Dendritic cell treated with granulocyte-macrophage colony-stimulating factor and Interleukin-4, amounts not matched to agents 40 ng/mL and 50 ng/mL, for 4 days (primary cell): ENCODE measurements at regions not wholly inside any gene's neighbourhood (a gene's known extent, or its start where the extent isn't known, plus 50 kb on each side); places are given as distances from the start of the nearest gene placed in this dataset.
A peak's percentile ranks its signal among the peaks of the same experiment; 100 is the strongest.

ENCODE experiments used
- H3K27ac Mint-ChIP-seq: one replicate; pipeline ENCODE4 v1.8.0; 2022; ENCODE audit warnings: mild to moderate bottlenecking, mixed read lengths
- H3K27me3 Mint-ChIP-seq: one replicate; pipeline ENCODE4 v1.8.0; 2022; ENCODE audit warnings: mild to moderate bottlenecking, mixed read lengths
- H3K36me3 Mint-ChIP-seq: one replicate; pipeline ENCODE4 v1.8.0; 2022; ENCODE audit warnings: low read depth, mixed read lengths
- H3K4me1 Mint-ChIP-seq: one replicate; pipeline ENCODE4 v1.8.0; 2022; ENCODE audit warnings: low read depth, mixed read lengths
- H3K4me3 Mint-ChIP-seq: one replicate; pipeline ENCODE4 v1.8.0; 2022; ENCODE audit warnings: mild to moderate bottlenecking, moderate library complexity, mixed read lengths
- H3K9me3 Mint-ChIP-seq: one replicate; pipeline ENCODE4 v1.8.0; 2022; ENCODE audit warnings: mixed read lengths
- intact Hi-C: fragments of 100-400 bp; cut with micrococcal nuclease; formaldehyde crosslinking; loops from one replicate; pipeline ENCODE4 v1.15.0; 2022

DNA sequence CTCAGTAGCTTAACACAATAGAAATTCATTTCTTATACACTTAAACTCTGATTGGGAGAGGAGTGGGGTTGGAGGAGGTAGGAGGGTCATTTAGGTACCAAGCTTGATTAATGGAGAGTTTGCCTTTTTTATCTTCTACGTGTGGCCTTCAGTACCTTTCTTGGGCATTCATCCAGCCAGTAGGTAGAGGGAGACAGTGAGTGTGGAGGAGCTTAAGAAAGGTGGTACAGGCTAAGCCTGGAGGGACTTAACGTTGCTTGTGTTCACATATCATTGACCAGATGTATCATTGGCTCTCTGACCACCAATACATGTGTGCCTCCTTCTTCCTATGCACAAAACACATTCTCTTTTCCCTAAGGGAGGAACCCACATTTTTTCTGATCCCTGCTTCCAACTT lies 232.9 kb upstream of the CRY1 start:
- intact Hi-C loops, result no loop called here
- Mint-ChIP-seq H3K27me3 (peaks cover 18% of the 10 kb centered on the region), H3K9me3 (no peaks in the 10 kb centered on the region), H3K27ac (no peak overlapping the region), H3K36me3 (no peaks in the 10 kb centered on the region), H3K4me1 (peaks cover 36% of the 10 kb centered on the region), H3K4me3 (no peak overlapping the region)

DNA sequence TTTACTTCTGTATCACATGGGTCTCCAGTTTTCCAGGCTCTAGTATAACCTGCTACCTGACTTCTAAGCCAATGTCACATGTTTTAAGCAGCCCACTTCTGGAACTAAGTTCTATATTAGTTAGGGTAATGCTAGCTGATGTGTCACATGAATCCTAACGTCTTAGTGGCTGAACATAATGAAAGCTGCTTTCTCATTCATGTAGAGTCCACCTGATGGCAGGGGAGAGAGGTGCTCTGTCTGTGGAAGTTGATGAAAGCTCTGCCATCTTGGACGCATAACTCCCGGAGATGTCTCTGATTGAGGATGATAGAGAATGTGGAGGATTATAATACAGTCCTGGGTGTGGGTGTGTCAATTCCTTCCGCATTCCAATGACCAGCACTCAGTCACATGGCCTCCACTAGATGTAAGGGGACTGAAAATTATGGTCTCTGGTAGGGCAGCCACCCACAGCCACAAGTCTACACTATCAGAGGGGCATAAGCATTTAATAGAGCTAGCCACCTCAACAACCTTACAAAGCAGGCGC lies 234.4 kb upstream of the CRY1 start:
- H3K4me3 Mint-ChIP-seq, result no peak overlapping the region
- peaks cover 31% of the 10 kb centered on the region for H3K4me1 Mint-ChIP-seq
- H3K9me3 Mint-ChIP-seq, result no peaks in the 10 kb centered on the region
- H3K27ac Mint-ChIP-seq, result no peak overlapping the region
- H3K27me3 Mint-ChIP-seq, result peaks cover 18% of the 10 kb centered on the region
- intact Hi-C loops, result no loop called here
- H3K36me3 Mint-ChIP-seq, result no peaks in the 10 kb centered on the region

DNA sequence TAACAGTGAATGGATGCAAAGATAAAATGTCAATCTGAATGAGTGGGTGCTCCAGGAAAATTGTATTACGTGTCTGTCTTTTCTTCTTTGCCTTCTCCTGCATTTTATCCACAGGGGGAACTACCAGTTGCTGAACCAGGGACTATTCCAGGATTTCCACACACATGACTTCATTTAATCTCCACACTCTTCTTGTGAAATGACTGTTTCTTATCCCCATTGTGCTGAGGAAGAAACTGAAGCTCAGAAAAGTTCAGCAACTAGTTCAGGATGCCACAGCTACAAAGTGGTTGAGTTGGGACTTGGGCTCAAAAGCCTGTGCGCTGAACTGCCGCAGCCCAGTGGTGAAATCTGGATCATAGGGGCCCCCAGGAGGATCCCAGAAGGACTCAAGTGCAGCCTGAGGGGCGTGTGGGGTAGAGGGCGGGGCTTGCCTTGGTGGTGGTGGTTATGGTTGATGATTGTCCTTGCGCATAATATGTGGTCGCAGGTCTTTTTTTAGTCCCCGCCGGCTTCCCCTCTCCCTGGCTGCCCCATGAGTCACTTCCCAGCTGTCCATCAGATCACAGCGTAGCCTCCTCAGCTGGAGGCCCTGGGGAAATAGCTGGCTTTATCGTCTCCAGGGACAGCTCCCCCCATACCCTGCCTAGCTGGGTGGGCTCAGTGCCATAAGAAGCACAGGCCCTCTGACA lies 235.2 kb upstream of the CRY1 start:
- Mint-ChIP-seq H3K27me3 (peaks cover 18% of the 10 kb centered on the region), H3K27ac (peak overlapping the region; percentile 51), H3K9me3 (no peaks in the 10 kb centered on the region), H3K4me1 (peaks cover 31% of the 10 kb centered on the region), H3K4me3 (no peak overlapping the region), H3K36me3 (no peaks in the 10 kb centered on the region)
- intact Hi-C loops, result no loop called here

DNA sequence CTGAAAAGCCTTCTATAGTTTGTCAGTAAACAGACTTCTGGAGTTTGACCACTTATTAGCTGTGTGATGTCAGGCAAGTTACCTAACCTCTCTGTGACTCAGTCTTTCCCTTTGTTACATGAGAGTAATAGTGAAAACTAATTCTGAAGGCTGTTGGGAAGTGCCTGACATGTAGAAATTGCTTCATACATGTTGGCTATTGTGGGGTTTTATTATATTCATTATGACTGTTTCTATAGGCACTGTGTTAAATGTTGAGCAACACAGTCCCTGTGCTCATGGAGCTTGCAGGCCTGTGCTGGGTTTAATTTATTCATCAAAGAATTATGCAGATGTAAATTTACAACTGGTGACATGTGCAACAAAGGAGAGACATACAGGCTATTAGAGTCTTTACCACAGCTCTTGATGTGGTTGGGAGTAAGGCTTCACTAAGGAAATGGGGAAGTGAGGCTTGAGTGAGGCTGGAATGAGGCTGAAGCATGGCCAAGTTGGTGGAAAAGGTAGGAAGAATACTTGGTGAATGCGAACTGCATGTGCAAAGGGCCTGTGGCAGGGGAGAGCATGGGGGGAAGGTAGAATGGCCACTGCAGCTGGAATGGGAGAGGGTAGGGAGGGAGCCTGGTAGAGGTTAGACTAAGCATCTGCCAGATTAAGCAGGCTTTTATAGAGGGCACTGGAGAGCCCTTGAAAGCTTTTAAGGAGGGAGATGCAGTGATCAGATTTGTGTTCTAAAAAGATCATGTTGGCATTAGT lies 236.4 kb upstream of the CRY1 start:
- H3K9me3 Mint-ChIP-seq, result no peaks in the 10 kb centered on the region
- H3K36me3 Mint-ChIP-seq, result no peaks in the 10 kb centered on the region
- no peak overlapping the region for H3K4me3 Mint-ChIP-seq
- H3K27me3 Mint-ChIP-seq, result peaks cover 21% of the 10 kb centered on the region
- peaks cover 31% of the 10 kb centered on the region for H3K4me1 Mint-ChIP-seq
- intact Hi-C loops, result no loop called here
- no peak overlapping the region for H3K27ac Mint-ChIP-seq

DNA sequence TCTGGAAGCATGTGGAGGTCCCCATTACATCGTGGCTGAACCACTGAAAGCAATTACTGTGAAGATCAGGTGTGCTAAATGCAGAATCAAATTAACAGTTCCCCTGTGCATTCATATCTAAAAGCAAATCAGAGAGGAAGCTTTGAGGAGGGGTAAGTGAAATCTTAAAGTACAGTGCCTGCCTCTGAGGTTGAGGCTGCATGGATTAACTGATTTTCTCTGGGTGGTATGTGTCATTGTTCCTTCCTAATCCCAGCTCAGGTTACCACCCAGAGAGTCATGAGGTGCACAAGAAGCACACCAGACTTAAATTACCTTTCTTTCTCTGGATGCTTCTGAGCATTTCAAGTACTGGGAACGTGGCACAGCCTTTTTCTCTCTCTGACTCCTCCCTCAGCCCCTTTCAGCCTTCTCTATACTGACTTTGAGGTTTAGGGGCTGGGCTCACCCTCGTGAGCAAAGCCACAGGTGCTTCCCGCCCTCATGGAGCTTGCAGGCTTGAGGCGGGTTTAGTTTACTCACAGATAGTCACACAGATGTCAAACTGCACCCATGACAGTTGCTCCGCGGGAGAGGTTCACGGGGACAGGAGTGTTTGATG lies 237.6 kb upstream of the CRY1 start:
- Mint-ChIP-seq H3K4me3 (no peak overlapping the region), H3K4me1 (peaks cover 31% of the 10 kb centered on the region), H3K27ac (no peak overlapping the region), H3K36me3 (no peaks in the 10 kb centered on the region), H3K9me3 (no peaks in the 10 kb centered on the region), H3K27me3 (peaks cover 23% of the 10 kb centered on the region)
- intact Hi-C loops, result no loop called here

DNA sequence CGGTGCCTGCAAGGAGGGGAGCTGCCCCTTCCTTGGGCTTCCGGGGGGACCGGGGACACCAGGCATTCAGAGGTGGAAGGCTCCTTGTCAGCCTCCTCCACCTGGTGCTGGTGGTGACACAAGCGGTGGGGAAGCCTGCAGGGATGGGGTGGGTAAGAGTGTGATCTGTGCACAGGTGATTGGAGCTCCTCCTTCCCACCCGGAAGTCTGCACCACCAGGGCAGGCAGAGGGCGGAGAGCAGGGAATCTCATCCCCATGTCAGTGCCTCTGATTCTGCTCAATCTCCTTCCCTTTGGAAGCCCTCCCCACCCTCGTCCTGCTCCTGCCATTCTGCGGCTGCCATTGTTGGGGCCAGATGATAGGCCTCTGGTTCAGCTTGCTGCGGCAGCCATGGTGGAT lies 238.1 kb upstream of the CRY1 start:
- H3K4me1 Mint-ChIP-seq, result peaks cover 31% of the 10 kb centered on the region
- intact Hi-C loops, result no loop called here
- no peak overlapping the region for H3K27ac Mint-ChIP-seq

DNA sequence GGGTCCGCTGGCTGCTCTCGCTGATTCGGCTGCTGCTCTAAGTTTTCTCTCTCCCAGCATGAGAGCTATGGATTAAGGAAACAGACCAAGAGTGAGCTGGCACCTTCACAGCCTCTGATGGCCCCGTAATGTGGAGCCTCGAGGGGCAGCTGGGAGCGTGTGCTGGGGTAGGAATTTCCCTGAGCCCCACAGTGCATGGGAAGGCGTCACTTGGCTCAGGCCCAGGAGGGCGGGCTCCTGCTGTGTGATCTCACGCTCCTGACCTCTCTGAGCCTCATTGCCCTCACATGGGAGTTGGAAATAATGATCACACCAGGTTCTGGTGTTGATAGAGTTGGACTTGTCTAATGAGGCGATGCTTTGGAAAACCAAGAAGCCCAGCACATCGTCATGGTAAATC lies 238.6 kb upstream of the CRY1 start:
- Mint-ChIP-seq H3K9me3 (no peaks in the 10 kb centered on the region), H3K4me1 (peaks cover 31% of the 10 kb centered on the region), H3K27me3 (peaks cover 23% of the 10 kb centered on the region), H3K36me3 (no peaks in the 10 kb centered on the region), H3K27ac (no peak overlapping the region), H3K4me3 (no peak overlapping the region)
- intact Hi-C loops, result no loop called here

More for the DNA sequence above, 238.1 kb upstream of the CRY1 start:
- H3K27me3 Mint-ChIP-seq, result peaks cover 23% of the 10 kb centered on the region
- no peak overlapping the region for H3K4me3 Mint-ChIP-seq
- H3K9me3 Mint-ChIP-seq, result no peaks in the 10 kb centered on the region
- H3K36me3 Mint-ChIP-seq, result no peaks in the 10 kb centered on the region

DNA sequence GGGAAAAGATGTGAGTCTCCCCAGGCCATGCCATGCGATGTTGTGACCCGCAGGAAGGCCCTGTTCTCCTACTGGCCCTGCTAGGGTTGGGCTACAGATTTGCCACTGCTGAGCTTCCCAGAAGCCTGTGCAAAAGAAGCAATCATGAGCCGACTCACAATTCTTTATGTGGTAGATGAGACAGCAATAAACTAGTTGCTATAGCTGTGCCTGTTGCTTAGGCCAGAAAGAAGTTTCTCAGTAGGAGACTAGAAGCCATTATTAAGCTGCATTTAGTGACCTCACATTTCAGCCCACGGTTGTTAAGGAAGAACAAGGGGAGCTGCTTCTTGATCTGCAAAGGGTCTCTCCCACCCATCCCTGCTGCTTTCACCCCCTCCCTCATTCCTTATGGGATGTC lies 239.4 kb upstream of the CRY1 start:
- Mint-ChIP-seq H3K9me3 (no peaks in the 10 kb centered on the region), H3K27ac (no peak overlapping the region), H3K27me3 (peaks cover 20% of the 10 kb centered on the region), H3K4me1 (peaks cover 32% of the 10 kb centered on the region), H3K4me3 (no peak overlapping the region), H3K36me3 (no peaks in the 10 kb centered on the region)
- intact Hi-C loops, result no loop called here

DNA sequence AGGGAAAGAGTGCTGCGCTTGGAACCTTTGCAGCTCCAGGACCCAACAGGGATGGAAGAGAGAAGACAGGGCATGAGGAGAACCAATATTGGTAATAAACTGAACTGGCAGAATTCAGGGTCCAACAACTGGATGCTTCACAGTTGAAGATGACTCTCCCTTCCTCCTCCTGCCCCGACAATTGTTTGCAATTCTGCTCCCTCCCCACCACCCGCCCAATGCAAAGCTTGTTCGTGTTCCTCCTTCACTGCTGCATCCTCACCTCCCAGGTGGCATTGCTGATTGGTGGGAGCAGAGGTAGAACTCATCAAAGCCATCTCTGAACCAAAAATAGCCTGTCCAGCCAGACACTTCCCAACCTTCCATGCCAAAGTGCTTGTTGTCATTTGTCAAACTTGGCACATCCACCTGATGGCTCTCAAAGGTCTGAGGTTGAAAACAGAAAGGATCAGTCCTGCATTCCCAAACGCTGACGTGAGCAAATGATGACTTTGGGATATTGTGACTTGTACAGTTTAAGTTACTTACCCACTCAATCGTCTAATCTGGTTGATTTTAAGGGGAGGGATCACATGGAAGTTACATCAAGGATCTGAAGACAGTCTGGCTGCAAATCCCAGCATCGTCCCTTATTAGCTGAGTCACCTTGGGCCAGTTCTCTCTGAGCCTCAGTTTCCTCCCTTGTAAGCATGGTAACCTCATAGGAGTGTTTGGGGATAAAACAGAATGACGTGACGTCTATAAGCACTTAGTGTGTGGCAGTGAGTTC lies 242.6 kb upstream of the CRY1 start:
- no peaks in the 10 kb centered on the region for H3K9me3 Mint-ChIP-seq
- no peak overlapping the region for H3K27ac Mint-ChIP-seq
- peaks cover 12% of the 10 kb centered on the region for H3K27me3 Mint-ChIP-seq
- no peak overlapping the region for H3K4me3 Mint-ChIP-seq
- no peaks in the 10 kb centered on the region for H3K36me3 Mint-ChIP-seq
- intact Hi-C loops, result no loop called here
- H3K4me1 Mint-ChIP-seq, result peaks cover 20% of the 10 kb centered on the region

DNA sequence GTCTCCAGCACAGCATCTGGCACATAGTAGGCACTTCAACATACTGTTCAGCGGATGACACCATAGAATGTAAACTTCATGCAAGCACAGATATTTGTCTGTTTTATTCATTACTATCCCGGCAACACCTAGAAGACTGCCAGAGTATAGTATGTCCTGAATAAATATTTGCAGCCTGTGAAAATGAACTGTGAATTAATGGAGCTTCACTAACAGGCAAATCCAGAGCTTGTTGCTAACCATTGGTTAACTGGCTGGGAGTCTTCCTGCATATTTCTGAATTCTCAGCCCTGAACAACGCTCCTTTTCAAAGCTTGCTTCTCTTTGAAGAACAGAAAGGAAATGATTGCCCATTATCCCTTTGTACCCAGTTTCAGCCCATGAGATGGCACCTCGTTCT lies 243.3 kb upstream of the CRY1 start:
- Mint-ChIP-seq H3K27me3 (peaks cover 8% of the 10 kb centered on the region), H3K4me3 (no peak overlapping the region), H3K27ac (no peak overlapping the region), H3K4me1 (peaks cover 20% of the 10 kb centered on the region), H3K36me3 (no peaks in the 10 kb centered on the region), H3K9me3 (peaks cover 6% of the 10 kb centered on the region)
- intact Hi-C loops, result no loop called here

DNA sequence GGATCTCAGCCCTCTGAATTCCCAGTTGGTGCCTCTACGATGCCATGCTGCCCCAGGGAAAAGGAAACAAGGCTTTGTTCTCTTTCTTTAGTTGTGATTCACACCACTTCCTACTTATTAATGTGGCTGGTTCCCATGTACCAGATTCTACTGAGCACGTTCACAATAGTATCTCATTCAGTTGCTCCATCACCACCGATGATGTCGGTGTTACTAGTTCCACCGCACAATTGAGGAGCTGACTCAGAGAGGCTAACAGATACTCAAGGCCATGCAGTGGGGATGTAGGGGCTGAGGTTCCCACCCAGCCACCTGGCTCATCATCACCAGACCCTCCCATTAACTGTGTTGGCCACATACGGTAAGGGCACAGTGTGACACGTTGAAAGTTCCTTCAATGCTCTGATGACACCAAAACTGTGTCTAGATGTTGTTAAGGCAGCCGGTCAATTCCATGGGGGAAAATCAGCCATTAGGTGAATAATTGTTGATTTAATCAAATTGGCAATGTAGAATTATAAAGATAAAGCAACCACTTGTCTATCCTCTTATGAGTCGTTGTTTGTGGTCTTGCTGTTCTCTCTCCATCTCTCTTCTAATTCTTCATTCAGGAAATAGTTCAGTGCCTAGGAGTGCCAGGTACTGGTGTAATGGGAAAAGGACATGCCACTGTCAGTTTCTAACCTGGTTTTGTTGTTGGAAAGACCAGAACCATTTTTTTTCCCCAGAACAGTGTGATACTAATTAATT lies 244.2 kb upstream of the CRY1 start:
- no peaks in the 10 kb centered on the region for H3K36me3 Mint-ChIP-seq
- H3K27me3 Mint-ChIP-seq, result peaks cover 8% of the 10 kb centered on the region
- no peak overlapping the region for H3K27ac Mint-ChIP-seq
- intact Hi-C loops, result no loop called here
- peaks cover 13% of the 10 kb centered on the region for H3K9me3 Mint-ChIP-seq
- no peak overlapping the region for H3K4me3 Mint-ChIP-seq
- H3K4me1 Mint-ChIP-seq, result peaks cover 16% of the 10 kb centered on the region

DNA sequence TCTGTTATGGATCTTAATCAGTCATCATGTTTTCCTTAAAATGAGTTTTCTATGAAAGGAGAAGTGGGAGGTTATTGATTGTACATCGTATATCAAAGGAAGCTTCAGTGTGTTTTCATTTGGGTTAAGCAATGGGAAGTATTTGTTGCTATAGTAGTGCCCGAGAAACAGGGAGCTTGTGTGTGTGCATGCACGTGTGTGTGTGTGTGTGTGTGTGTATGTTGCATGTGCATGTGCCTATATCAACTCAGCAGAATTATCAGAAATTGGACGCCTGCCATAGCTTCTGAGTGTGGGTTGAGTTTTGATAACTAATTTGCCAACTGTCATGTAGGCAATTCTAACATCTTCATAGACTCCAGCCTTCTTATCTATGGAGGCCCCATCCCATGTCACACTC lies 246.1 kb upstream of the CRY1 start:
- Mint-ChIP-seq H3K27me3 (peaks cover 3% of the 10 kb centered on the region), H3K4me1 (peaks cover 14% of the 10 kb centered on the region), H3K36me3 (no peaks in the 10 kb centered on the region), H3K9me3 (peaks cover 22% of the 10 kb centered on the region), H3K27ac (no peak overlapping the region), H3K4me3 (no peak overlapping the region)
- intact Hi-C loops, result no loop called here

DNA sequence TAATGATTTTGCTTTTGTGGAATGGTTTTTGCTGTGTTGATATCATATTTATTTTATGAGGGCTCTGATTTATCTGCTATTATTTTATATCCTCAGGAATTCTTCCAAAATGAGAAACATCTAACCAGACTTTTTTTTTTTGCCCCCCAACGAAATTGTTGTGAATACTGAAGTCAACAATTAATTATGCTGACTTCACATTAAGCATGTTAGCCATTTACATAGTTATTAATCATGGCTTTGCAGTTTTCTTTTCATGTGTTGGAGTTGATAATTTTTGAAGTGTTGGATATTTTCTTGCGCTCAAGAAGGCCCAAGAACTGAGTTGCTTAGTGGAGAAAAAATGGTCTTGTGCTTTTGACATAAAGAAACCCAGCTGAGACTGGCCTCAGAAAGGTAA lies 246.6 kb upstream of the CRY1 start:
- peaks cover 22% of the 10 kb centered on the region for H3K9me3 Mint-ChIP-seq
- H3K27ac Mint-ChIP-seq, result no peak overlapping the region
- no peak overlapping the region for H3K4me3 Mint-ChIP-seq
- no peaks in the 10 kb centered on the region for H3K36me3 Mint-ChIP-seq
- peaks cover 3% of the 10 kb centered on the region for H3K27me3 Mint-ChIP-seq
- peaks cover 14% of the 10 kb centered on the region for H3K4me1 Mint-ChIP-seq
- intact Hi-C loops, result no loop called here
